ENCODE measurements at regions not wholly inside any gene's neighbourhood (a gene's known extent, or its start where the extent isn't known, plus 50 kb on each side); places are given as distances from the start of the nearest gene placed in this dataset.
"Not testable (repeated sequence)": the region's sequence is repeated elsewhere in the genome, so short reads cannot be mapped to it uniquely, and the experiment has no call there.

DNA sequence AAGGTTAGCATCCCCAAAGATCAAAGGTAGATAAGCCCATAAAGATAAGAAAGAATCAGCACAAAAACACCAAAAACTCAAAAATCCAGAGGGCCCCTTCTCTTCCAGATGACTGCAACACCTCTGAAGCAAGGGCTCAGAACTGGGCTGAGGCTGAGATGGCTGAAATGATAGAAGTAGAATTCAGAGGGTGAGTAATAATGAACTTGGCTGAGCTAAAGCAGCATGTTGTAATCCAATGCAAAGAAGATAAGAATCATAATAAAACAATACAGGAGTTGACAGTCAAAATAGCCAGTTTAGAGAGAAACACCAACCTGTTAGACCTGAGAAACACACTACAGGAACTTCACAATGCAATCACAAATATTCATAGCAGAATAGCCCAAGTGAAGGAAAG lies 406.9 kb upstream of the CXADR start:
- Histone ChIP-seq H3K4me3 (ENCODE audit: low read depth, low read length) (no peak overlapping the region), H3K27ac (ENCODE audit: low read depth, low read length) (no peak overlapping the region), H3K36me3 (ENCODE audit: control insufficient read depth, insufficient read depth, low read length) (no peaks in the 10 kb centered on the region), H3K9ac (ENCODE audit: low read depth, low read length) (no peak overlapping the region), H3K9me3 (ENCODE audit: control insufficient read depth, insufficient read depth, low read length) (peaks cover 10% of the 10 kb centered on the region; the same call in 1 of the 2 replicates), H3K27me3 (ENCODE audit: control insufficient read depth, insufficient read depth, low read length) (no peaks in the 10 kb centered on the region), H3K4me1 (ENCODE audit: control insufficient read depth, insufficient read depth, low read length) (no peaks in the 10 kb centered on the region)

DNA sequence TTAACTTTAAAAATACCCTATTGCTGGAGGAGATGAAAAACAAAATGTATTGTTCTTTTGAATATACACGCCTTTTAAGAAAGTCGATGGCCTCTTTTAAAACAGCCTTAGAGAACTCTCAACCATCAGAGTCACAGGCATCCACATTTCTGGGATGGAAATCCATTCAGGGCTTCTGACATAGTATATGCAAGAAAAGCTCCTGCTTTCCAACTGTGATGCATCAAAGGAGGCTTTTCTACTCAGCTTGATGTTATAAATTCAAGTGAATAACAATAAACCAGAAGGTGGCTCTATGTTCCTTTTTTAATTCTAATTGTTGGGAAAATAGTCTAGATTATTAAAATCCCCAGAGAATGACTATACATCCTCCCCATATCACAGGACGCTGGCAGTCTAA lies 398.8 kb upstream of the CXADR start:
- Histone ChIP-seq H3K36me3 (ENCODE audit: control insufficient read depth, insufficient read depth, low read length) (no peaks in the 10 kb centered on the region), H3K4me1 (ENCODE audit: control insufficient read depth, insufficient read depth, low read length) (peaks cover 22% of the 10 kb centered on the region), H3K27ac (ENCODE audit: low read depth, low read length) (peak overlapping the region; percentile 75), H3K9me3 (ENCODE audit: control insufficient read depth, insufficient read depth, low read length) (peaks cover 5% of the 10 kb centered on the region; the same call in 1 of the 2 replicates), H3K27me3 (ENCODE audit: control insufficient read depth, insufficient read depth, low read length) (no peaks in the 10 kb centered on the region), H3K9ac (ENCODE audit: low read depth, low read length) (no peak overlapping the region), H3K4me3 (ENCODE audit: low read depth, low read length) (no peak overlapping the region)

DNA sequence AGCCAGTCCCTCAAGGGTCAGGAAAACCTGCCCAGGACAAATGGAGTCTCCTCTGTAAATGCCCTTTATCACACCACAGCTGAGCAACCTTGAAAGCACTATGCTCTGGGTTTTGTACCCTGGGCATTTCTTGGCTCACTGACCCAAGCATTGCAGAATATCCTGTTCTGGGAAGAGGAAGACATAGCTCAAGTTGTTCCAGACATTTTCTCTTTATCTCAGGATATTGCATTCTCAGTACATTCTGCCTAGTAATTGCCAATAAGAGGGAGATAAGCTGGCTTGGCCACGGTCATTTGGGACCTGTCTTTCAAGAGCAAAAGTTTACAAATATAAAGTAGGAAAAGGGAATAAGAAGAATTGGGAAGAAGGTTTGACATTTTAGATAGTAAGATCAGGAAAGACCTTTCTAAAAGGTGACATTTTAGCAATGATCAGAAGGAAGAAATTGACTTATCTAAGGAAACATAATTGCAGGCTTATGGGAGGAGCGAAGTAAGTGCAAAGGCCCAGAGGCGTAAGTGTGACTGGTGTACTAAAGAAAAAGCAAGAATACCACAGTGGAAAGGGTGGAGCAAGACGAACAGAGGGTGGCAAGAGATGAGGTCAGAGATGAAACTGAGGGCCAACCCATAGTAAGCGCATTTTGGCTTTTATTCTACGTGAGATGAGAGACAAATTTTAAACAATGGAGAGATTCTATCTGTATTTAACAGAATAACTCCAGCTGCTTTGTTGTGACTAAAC lies 394.0 kb upstream of the CXADR start:
- no peak overlapping the region; the same call in 1 of the 2 replicates for H3K4me3 ChIP-seq (ENCODE audit: low read depth, low read length)
- H3K27me3 ChIP-seq (ENCODE audit: control insufficient read depth, insufficient read depth, low read length) = no peaks in the 10 kb centered on the region
- peaks cover 4% of the 10 kb centered on the region for H3K9me3 ChIP-seq (ENCODE audit: control insufficient read depth, insufficient read depth, low read length)
- no peak overlapping the region for H3K9ac ChIP-seq (ENCODE audit: low read depth, low read length)
- peak overlapping the region; percentile 66 for H3K27ac ChIP-seq (ENCODE audit: low read depth, low read length)
- H3K4me1 ChIP-seq (ENCODE audit: control insufficient read depth, insufficient read depth, low read length) = peaks cover 27% of the 10 kb centered on the region
- no peaks in the 10 kb centered on the region for H3K36me3 ChIP-seq (ENCODE audit: control insufficient read depth, insufficient read depth, low read length)

DNA sequence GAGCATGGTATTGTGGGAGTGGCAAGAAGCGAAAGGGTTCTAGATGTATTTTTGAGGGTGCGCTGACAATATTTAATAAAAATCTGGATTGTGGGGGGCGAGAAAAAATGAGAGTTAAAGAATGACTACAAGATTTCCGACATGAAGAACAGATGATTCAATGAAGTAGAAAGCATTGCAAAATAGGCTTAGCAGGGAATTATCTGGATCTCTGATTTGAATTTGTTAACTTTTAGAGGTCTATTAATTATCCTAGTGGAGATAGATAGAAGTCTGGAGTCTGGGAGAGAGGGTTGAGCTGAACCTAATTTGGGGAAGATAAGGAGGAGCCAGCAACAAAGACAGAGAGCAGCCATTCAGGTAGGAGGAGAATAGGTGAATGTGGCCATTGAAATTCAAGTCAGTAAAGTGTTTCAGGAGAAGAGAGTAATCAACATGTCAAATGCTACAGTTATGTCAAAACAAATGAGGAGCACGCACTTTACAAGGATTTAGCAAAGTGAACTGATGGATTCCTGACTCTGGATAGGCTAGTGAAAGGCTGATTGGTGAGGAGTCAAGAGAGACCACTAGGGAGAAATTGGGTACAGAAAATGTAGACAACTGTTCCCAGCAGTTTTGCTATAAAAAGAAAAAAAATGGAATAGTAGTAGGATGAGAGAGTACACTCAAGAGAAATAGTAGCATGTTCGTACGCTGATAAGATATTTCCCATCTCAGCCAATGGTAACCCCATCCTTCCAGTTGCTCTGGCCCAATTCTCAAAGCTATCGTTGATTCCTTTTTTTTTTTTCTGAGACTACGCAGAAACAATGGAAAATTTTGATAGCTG lies 393.2 kb upstream of the CXADR start:
- Histone ChIP-seq H3K27me3 (ENCODE audit: control insufficient read depth, insufficient read depth, low read length) (no peaks in the 10 kb centered on the region), H3K9me3 (ENCODE audit: control insufficient read depth, insufficient read depth, low read length) (peaks cover 4% of the 10 kb centered on the region), H3K27ac (ENCODE audit: low read depth, low read length) (peak overlapping the region; percentile 70), H3K4me3 (ENCODE audit: low read depth, low read length) (peak overlapping the region; percentile 12; the same call in 1 of the 2 replicates), H3K9ac (ENCODE audit: low read depth, low read length) (no peak overlapping the region), H3K4me1 (ENCODE audit: control insufficient read depth, insufficient read depth, low read length) (peaks cover 21% of the 10 kb centered on the region), H3K36me3 (ENCODE audit: control insufficient read depth, insufficient read depth, low read length) (no peaks in the 10 kb centered on the region)

GRCh38 chr21:17127395-17127794 lies 385.4 kb upstream of the CXADR start:
- not testable (repeated sequence) for H3K9me3 ChIP-seq (ENCODE audit: control insufficient read depth, insufficient read depth, low read length); H3K9ac ChIP-seq (ENCODE audit: low read depth, low read length); H3K4me3 ChIP-seq (ENCODE audit: low read depth, low read length); H3K4me1 ChIP-seq (ENCODE audit: control insufficient read depth, insufficient read depth, low read length); H3K36me3 ChIP-seq (ENCODE audit: control insufficient read depth, insufficient read depth, low read length); H3K27me3 ChIP-seq (ENCODE audit: control insufficient read depth, insufficient read depth, low read length)
- H3K27ac ChIP-seq (ENCODE audit: low read depth, low read length) = peak overlapping the region; percentile 5

- Histone ChIP-seq H3K9ac (ENCODE audit: low read depth, low read length) (no peak overlapping the region), H3K4me1 (ENCODE audit: control insufficient read depth, insufficient read depth, low read length) (no peaks in the 10 kb centered on the region), H3K27ac (ENCODE audit: low read depth, low read length) (no peak overlapping the region), H3K27me3 (ENCODE audit: control insufficient read depth, insufficient read depth, low read length) (no peaks in the 10 kb centered on the region), H3K9me3 (ENCODE audit: control insufficient read depth, insufficient read depth, low read length) (no peaks in the 10 kb centered on the region), H3K36me3 (ENCODE audit: control insufficient read depth, insufficient read depth, low read length) (no peaks in the 10 kb centered on the region), H3K4me3 (ENCODE audit: low read depth, low read length) (no peak overlapping the region)
These were observed 384.7 kb upstream of the CXADR start for GRCh38 chr21:17128132-17128531.

- not testable (repeated sequence) for H3K9ac ChIP-seq (ENCODE audit: low read depth, low read length); H3K36me3 ChIP-seq (ENCODE audit: control insufficient read depth, insufficient read depth, low read length); H3K27ac ChIP-seq (ENCODE audit: low read depth, low read length); H3K27me3 ChIP-seq (ENCODE audit: control insufficient read depth, insufficient read depth, low read length); H3K9me3 ChIP-seq (ENCODE audit: control insufficient read depth, insufficient read depth, low read length); H3K4me1 ChIP-seq (ENCODE audit: control insufficient read depth, insufficient read depth, low read length); H3K4me3 ChIP-seq (ENCODE audit: low read depth, low read length)
These were observed 373.7 kb upstream of the CXADR start for GRCh38 chr21:17139159-17139558.

- Histone ChIP-seq H3K9ac (ENCODE audit: low read depth, low read length) (no peak overlapping the region), H3K36me3 (ENCODE audit: control insufficient read depth, insufficient read depth, low read length) (no peaks in the 10 kb centered on the region), H3K27me3 (ENCODE audit: control insufficient read depth, insufficient read depth, low read length) (no peaks in the 10 kb centered on the region), H3K27ac (ENCODE audit: low read depth, low read length) (no peak overlapping the region), H3K4me1 (ENCODE audit: control insufficient read depth, insufficient read depth, low read length) (no peaks in the 10 kb centered on the region), H3K4me3 (ENCODE audit: low read depth, low read length) (no peak overlapping the region), H3K9me3 (ENCODE audit: control insufficient read depth, insufficient read depth, low read length) (no peaks in the 10 kb centered on the region)
These were observed 373.1 kb upstream of the CXADR start for GRCh38 chr21:17139696-17140095.

DNA sequence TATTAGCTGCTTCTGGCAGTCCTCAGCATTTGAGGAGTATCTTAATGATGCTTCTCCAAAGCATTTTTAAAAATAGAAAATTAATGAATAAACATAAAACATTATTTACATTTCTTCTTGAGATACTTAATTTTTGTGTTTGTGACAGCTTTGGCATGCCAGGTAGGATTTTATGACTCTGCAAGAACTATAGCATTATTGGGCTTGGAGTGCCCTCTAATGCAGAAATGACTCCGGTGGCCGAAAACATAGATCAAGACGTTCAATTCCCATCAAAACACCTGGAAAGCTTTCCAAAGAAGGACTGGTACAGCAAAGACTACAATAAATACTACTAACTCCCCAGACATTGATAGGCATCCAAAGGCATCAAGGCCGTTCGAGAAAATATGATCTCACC lies 366.4 kb upstream of the CXADR start:
- Histone ChIP-seq H3K9ac (ENCODE audit: low read depth, low read length) (no peak overlapping the region), H3K4me1 (ENCODE audit: control insufficient read depth, insufficient read depth, low read length) (no peaks in the 10 kb centered on the region), H3K27me3 (ENCODE audit: control insufficient read depth, insufficient read depth, low read length) (no peaks in the 10 kb centered on the region)

GRCh38 chr21:17159697-17160096 lies 353.1 kb upstream of the CXADR start:
- no peaks in the 10 kb centered on the region for H3K4me1 ChIP-seq (ENCODE audit: control insufficient read depth, insufficient read depth, low read length)
- no peaks in the 10 kb centered on the region for H3K36me3 ChIP-seq (ENCODE audit: control insufficient read depth, insufficient read depth, low read length)
- no peaks in the 10 kb centered on the region for H3K9me3 ChIP-seq (ENCODE audit: control insufficient read depth, insufficient read depth, low read length)
- H3K4me3 ChIP-seq (ENCODE audit: low read depth, low read length) = no peak overlapping the region
- no peaks in the 10 kb centered on the region for H3K27me3 ChIP-seq (ENCODE audit: control insufficient read depth, insufficient read depth, low read length)
- no peak overlapping the region for H3K27ac ChIP-seq (ENCODE audit: low read depth, low read length)
- H3K9ac ChIP-seq (ENCODE audit: low read depth, low read length) = no peak overlapping the region

More for the DNA sequence above, 366.4 kb upstream of the CXADR start:
- Histone ChIP-seq H3K36me3 (ENCODE audit: control insufficient read depth, insufficient read depth, low read length) (no peaks in the 10 kb centered on the region), H3K4me3 (ENCODE audit: low read depth, low read length) (no peak overlapping the region), H3K27ac (ENCODE audit: low read depth, low read length) (no peak overlapping the region), H3K9me3 (ENCODE audit: control insufficient read depth, insufficient read depth, low read length) (no peaks in the 10 kb centered on the region)

DNA sequence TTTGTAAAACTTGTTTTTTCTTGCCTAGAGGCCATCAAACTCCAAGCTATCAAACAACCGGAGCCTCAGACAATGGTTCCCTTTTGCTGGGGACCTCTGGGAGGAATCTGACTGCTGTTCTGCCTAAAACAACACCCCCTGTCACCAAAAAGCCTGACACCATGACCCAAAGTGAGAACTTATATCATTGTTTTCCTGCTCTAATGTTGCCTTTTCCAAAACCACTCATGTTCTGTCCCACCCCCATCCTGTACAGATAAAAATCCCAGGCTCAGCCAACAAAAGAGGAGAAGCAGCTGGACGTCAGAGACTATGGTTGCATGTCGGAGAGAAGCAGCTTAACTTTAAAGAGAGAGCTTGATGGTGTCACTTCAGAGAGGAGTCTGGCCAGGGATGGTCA lies 327.2 kb upstream of the CXADR start:
- H3K9ac ChIP-seq (ENCODE audit: low read depth, low read length) = no peak overlapping the region
- no peaks in the 10 kb centered on the region for H3K27me3 ChIP-seq (ENCODE audit: control insufficient read depth, insufficient read depth, low read length)
- H3K36me3 ChIP-seq (ENCODE audit: control insufficient read depth, insufficient read depth, low read length) = no peaks in the 10 kb centered on the region
- no peak overlapping the region for H3K4me3 ChIP-seq (ENCODE audit: low read depth, low read length)
- H3K27ac ChIP-seq (ENCODE audit: low read depth, low read length) = no peak overlapping the region
- H3K4me1 ChIP-seq (ENCODE audit: control insufficient read depth, insufficient read depth, low read length) = no peaks in the 10 kb centered on the region
- no peaks in the 10 kb centered on the region; the same call in 1 of the 2 replicates for H3K9me3 ChIP-seq (ENCODE audit: control insufficient read depth, insufficient read depth, low read length)
